ENCODE measurements at regions not wholly inside any gene's neighbourhood (a gene's known extent, or its start where the extent isn't known, plus 50 kb on each side); places are given as distances from the start of the nearest gene placed in this dataset.

DNA sequence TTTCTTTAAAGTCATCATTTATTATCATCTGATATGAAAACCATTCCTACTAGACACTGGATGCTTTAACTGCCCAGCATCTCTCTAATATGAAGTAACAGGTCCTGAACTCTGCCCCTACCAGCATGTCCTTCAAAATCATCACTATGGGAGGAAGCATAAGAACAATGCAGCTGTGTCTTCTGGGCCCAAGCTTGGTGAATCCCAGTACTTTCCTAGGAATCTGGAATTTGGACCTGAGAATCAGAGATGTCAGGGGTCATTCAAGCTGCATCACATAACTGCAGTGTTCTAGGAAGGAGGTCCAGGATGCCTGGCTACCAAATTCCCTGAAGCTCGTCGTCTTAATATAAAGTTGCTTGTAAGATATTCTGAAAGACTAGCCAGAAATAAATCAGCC is 182.7 kb downstream of the AHR start:
- DNase-seq (ENCODE audit: low read depth) = no peak

DNA sequence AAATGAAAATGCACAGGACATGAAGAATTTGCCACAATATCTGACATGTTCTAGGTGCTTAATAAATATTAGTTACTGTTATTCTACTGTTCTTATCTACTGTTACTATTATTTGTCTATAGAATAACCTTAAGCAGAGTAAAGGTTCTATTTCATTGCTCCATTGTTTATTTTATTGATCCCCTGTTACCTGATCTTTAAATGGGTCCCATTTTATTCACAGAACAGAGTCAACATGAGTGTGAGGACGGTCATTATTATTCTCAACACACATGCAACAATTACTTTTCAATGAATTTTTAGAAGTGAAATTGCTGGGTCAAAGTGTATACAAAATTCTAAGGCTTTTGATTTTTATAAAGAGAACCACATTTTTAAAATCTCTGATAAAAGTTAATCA is 186.9 kb downstream of the AHR start:
- no peak for DNase-seq (ENCODE audit: low read depth)

DNA sequence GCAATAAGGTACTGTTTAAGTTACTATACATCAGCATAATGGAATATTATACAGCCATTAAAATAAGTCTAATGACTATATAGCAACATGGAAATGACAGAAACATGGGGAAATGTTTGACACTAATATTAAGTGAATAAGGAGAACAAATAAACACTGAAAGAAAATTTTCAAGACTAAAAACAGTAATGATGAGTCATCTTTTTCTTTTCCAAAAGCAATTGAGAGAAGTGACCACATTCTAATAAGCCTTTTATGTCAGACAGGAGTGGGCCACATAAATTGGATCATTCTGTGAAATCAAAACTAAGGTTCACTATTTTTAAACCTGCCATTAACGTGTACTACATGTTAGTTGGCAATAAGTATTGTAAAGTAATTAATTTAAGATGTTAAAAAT is 187.5 kb downstream of the AHR start:
- DNase-seq (ENCODE audit: low read depth) = peak; percentile 24

GRCh38 chr7:17486835-17487234 is 188.4 kb downstream of the AHR start:
- DNase-seq (ENCODE audit: low read depth) = no peak

DNA sequence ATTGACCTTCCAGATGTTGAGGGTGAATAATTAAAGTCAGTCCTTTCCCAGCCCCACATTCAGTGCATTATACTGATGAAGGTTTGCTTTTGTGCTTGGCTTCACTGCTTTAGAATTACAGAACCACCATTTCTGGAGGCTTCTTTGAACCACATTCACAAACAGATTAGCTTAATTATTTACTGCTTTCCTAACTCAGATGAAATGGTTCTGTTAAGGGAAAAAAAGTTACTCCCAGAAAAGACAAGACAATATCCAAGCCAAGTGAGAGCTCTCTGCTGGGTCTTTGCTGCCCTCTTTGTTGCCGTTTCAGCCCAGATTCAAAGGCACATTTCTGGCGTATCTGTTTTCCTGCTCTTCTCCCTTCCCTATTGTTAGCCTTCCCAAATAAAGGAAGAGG is 188.9 kb downstream of the AHR start:
- DNase-seq (ENCODE audit: low read depth) = no peak

DNA sequence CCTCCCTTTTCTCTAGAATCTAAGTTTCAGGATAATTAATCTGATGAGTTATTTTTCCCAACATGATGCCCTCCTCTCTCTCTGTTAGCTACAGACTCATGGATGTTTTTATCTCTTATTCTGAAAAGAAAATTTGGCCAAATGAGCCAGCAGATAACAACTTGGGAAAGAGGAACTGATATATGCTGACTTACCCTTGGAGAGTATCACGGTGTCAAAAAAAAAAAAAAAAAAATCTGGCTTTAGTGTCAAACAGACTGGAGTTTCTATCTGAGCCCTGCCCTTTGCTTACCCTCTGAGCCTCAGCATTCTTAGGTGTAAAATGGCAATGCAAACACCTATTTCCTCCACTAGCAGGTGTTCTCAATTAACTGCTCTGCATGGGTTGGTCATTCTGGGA is 190.4 kb downstream of the AHR start:
- no peak for DNase-seq (ENCODE audit: low read depth)

- DNase-seq (ENCODE audit: low read depth) = no peak
Observed at GRCh38 chr7:17489961-17490360, 191.5 kb downstream of the AHR start.

- no peak for DNase-seq (ENCODE audit: low read depth)
Observed at GRCh38 chr7:17490825-17491224, 192.4 kb downstream of the AHR start.

DNA sequence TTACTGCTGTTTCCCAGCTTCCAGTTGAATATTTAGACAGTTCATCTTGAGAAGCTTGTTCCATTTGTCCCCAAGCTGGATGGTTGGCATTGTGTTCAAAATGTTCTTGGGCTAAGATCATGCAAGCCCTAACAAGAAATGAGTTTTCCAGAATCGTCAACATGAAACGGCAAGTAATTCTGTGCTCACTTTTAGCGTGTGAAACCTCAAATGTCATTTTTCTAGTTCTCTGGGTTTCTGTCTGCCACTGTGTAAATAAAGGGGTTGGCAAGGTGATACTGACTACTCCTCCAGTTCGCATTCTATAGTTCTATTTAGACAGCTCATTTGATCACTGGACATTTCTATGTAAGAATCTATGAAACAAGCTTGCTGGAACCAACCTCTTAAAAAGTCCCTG is 194.0 kb downstream of the AHR start:
- no peak for DNase-seq (ENCODE audit: low read depth)

DNA sequence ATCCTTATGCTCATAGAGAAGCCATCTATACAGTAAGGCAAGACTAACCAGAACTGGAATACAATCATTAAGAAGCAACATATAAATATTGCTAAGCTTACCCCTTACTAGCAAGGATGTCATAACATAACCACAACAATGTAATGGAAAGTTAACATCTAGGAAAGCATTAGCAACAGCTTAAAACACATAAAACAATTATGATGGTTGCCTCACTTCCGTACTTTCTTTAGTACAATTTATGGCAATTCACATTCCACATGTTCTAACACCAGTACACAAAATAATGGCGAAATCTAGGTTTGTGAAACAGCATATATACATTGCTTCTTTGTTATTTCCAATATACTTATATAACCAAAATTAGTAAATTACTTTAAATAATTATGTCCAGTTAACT is 195.0 kb downstream of the AHR start:
- DNase-seq (ENCODE audit: low read depth) = no peak

- DNase-seq (ENCODE audit: low read depth) = peak; percentile 30
Observed at GRCh38 chr7:17495655-17496394, 197.4 kb downstream of the AHR start.

DNA sequence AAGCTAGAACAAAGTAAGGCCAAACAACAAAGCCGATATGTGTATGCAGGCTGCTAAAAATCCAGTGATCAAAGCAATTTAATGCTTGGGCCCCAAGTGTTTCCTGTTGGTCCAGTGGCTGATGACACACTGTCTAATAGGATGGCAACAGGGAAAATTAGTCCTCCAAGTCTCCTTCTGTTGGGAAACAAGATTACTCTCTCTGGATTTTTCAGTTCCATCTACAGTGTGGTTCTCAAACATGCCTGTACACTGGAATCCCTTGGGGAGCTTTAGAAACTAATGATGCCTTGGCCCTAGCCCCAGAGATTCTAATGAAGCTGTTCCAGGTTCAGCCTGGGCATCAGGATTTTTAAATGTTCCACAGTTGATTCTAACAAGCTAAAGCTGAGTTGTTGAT is 198.7 kb downstream of the AHR start:
- peak; percentile 17 for DNase-seq (ENCODE audit: low read depth)

DNA sequence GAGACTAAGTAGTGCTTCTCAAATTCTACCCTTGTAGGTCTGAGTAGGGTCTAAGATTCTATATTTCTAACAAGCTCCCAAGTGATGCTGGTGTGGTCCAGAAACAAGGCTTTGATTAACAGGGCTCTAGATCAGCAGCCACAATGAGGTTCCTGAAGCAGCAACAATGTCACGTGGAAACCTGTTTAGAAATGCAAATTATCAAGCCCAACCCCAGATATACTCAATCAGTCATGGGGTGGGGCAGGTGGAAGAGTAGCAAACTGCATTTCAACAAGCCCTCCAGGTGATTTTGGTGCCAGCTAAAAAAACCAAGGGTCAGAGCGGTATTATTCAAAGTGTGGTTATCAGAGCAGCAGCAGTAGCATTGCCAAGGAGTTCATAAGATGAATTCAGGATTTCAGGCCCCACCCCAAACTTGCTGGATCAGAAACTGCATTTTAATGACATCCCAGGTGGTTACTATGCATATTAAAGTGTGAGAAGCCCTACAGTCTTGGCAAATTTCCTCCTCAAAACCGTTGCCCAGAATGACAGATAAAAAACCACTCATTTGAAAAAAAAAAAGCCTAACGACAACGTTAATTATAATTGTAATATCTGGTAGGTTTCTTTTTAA is 199.2 kb downstream of the AHR start:
- DNase-seq (ENCODE audit: low read depth) = no peak

DNA sequence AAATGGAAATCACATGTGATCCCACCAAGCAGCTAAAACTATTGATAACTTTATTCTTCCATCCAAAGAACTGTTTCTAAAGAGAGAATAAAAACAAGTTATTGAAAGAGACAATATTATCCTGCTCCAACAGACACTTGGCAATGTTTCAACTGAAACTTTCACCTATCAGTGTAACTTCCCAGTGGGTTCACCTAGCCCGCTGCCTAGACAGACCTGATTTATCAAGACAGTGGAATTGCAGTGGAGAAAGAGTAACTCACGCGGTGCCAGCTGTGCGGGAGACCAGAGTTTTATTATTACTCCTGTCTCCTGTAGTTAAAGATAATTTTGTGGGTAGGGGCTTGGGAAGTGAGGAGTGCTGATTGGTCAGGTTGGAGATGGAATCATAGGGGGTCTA is 199.8 kb downstream of the AHR start:
- no peak for DNase-seq (ENCODE audit: low read depth)

- DNase-seq (ENCODE audit: low read depth) = no peak
Observed at GRCh38 chr7:17500736-17501135, 202.3 kb downstream of the AHR start.

GRCh38 chr7:17501441-17502212 is 203.2 kb downstream of the AHR start:
- peak; percentile 56 for DNase-seq (ENCODE audit: low read depth)

DNA sequence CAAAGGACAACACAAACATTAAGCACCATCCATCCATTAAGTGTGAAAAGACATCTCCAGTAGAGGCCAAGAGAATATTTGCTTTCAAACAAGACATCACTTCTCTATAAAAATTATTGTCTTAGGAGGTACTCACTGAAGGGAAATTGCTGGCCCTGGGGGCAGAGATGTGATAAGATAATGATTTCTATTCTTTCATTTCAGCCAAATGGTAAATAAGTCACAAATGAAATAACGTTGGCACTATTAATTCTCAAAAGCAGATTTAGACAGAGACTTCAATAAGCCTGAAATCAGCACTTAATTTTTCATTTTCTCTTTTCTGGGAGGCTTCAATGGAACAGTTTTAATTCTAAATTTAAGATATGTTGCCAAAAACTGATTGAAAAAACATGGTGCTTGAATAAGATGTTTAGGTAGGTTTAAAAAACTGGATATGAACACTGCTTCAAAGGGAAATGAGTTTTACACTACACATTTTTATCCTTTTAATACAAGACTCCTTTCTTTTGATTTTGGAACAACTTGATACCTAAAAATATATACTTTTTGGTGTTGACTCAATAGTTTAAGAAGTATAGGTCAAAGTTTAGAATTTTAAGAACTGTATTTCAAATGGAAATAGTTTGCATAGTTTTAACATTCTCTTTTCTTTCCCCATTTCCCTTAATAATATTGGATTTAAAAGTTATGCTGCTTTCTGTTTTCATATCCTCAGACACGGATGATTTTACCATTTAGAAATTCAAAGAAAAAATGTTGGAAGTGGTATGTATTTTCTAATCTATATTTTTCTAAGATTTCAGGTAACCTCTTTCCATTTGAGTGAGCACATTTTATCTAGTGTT is 204.0 kb downstream of the AHR start:
- DNase-seq (ENCODE audit: low read depth) = no peak

DNA sequence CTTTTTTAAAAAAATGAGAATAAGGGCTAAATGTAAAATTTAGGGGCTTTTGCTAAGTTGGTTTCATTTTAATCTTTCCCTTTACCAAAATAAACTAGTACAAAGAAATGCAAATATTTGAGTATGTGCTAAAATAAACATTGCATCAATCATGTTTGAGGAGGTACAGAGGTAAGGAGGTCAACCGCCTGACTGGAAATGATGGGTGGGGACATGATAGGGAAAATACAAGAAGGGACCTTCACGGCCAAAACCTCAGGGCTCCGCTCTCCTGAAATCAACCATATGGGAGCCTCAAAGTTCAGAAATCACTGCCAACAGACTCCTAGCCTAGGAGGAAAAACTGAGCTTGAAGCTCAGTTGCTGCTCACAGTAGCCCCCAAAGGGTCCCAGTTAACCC is 207.6 kb downstream of the AHR start:
- DNase-seq (ENCODE audit: low read depth) = no peak

DNA sequence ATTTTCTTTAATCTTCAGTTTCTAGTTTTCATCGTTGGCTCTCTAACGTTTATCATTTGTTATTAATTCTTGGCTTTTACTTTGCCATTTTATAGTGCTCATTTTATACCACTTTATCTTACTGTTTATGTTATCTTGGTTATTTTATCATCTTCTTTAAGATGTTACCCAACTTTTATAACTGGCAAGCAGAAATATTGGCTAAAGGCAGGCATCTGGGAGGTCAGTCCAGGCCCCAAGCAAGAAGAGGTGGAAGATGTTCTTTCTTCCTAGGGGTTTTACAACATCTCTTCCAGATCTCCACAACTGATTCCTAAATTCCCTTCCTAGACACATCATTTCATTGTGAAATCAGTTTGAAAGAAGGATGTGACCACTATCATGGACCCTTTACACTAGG is 208.1 kb downstream of the AHR start:
- no peak for DNase-seq (ENCODE audit: low read depth)

DNA sequence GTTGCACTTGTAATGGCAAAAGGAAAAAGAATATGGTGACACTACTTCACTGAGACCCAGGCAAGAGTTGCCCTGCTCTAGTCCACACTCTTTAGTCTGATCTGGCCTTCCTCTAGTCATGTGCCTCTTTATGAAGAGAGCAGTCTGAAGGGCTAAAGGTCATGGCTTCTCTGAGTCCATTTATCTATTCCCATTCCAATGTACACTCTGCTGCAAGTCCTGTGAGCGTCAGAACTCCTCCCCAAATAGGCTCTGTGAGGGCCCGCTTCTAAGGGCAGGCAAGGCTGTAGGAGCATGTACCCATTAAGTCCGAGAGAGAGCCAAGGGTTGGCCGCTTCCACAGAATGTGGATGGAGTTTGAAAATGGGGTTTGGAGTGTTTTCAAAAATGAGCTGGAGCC is 209.3 kb downstream of the AHR start:
- DNase-seq (ENCODE audit: low read depth) = no peak

DNA sequence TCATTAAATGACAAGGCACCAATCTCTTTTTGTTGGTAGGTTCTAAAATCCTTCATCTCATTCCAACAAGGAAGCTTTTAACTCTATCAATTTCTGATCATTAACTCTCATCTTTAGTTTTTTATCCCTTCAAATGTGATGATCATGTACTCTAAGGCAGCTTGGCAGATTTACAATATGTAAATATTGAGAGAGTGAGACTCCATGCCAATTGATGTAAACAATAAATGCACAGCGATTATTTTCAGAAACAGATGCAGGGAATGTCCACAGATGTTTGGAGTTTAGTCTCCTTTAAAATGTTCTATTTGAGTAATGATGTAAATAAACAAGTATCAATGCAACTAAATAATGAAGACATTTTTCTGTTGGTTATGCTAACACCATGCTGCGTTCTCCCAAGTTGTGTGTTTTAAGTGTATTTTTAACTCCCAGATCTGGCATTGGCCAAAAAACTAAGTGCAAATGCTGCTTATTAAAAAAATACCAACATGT is 213.8 kb downstream of the AHR start:
- no peak for DNase-seq (ENCODE audit: low read depth)

DNA sequence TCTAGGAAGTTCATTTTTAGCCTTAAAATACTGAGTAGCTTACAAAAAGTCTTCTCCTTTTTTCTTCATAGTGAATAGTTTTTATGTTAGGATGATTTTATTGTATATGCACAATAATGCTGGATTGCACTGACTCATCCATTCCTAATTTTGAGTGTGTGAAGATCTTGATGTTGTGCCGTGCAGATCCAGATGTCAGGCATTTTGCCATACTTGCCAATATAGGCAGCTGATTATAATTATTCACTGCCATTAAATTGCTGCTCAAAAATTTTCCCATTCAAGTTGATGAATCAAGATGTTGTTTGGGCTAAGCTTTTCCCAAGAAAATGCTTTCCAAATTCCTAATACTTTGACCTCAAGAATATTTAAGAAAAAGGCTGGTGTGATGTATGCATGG is 218.3 kb downstream of the AHR start:
- DNase-seq (ENCODE audit: low read depth) = peak; percentile 57

All from LHCN-M2 (cell line).